H9 (cell line): ENCODE measurements at regions not wholly inside any gene's neighbourhood (a gene's known extent, or its start where the extent isn't known, plus 50 kb on each side); places are given as distances from the start of the nearest gene placed in this dataset.

Experiments
- DNase-seq: peaks from one replicate; pipeline ENCODE4 v3.0.0-alpha.2; 2017
- H2AFZ ChIP-seq: one replicate; pipeline ENCODE4 v1.6.1; 2013; ENCODE audit warnings: mild to moderate bottlenecking, low read length, control low read depth, moderate library complexity
- H2AK5ac ChIP-seq: 2 replicates; pipeline ENCODE4 v1.6.1; 2013; ENCODE audit warnings: low read length, control low read depth, mixed read lengths; ENCODE audit not compliant: insufficient read length
- H2BK120ac ChIP-seq: one replicate; pipeline ENCODE4 v1.6.1; 2013; ENCODE audit warnings: low read depth, mild to moderate bottlenecking, low read length, control low read depth, inconsistent platforms; ENCODE audit not compliant: poor library complexity, severe bottlenecking
- H2BK12ac ChIP-seq: 2 replicates; pipeline ENCODE4 v1.6.1; 2013; ENCODE audit warnings: low read length, control low read depth, mixed read lengths, low read depth; ENCODE audit not compliant: insufficient read length
- H2BK15ac ChIP-seq: 2 replicates; pipeline ENCODE4 v1.6.1; 2013; ENCODE audit warnings: low read depth, low read length, control low read depth
- H2BK20ac ChIP-seq: one replicate; pipeline ENCODE4 v1.6.1; 2013; ENCODE audit warnings: low read depth, mild to moderate bottlenecking, low read length, control low read depth, inconsistent platforms; ENCODE audit not compliant: poor library complexity, severe bottlenecking
- H2BK5ac ChIP-seq: 2 replicates; pipeline ENCODE4 v1.6.1; 2013; ENCODE audit warnings: low read length, control low read depth, mixed read lengths; ENCODE audit not compliant: insufficient read length
- H3K14ac ChIP-seq: 2 replicates; pipeline ENCODE4 v1.6.1; 2013; ENCODE audit warnings: low read length, control low read depth; ENCODE audit not compliant: insufficient read depth
- H3K18ac ChIP-seq: 2 replicates; pipeline ENCODE4 v1.6.1; 2013; ENCODE audit warnings: low read depth, mild to moderate bottlenecking, mixed read lengths, low read length, control low read depth; ENCODE audit not compliant: insufficient read length
- H3K23ac ChIP-seq: 2 replicates; pipeline ENCODE4 v1.6.1; 2013; ENCODE audit warnings: low read length, control low read depth, mixed read lengths, low read depth; ENCODE audit not compliant: insufficient read length
- H3K23me2 ChIP-seq: 2 replicates; pipeline ENCODE4 v1.6.1; 2013; ENCODE audit warnings: low read depth, mild to moderate bottlenecking, mixed read lengths, low read length, control low read depth; ENCODE audit not compliant: insufficient read length, poor library complexity, severe bottlenecking
- H3K27ac ChIP-seq: 2 replicates; pipeline ENCODE4 v1.5.1; 2013; ENCODE audit warnings: low read length, control low read depth, mixed read lengths, low read depth; ENCODE audit not compliant: insufficient read length
- H3K27me3 ChIP-seq: 2 replicates; pipeline ENCODE4 v1.6.1; 2013; ENCODE audit warnings: low read length, control low read depth, inconsistent platforms; ENCODE audit not compliant: insufficient read depth
- H3K4ac ChIP-seq: 2 replicates; pipeline ENCODE4 v1.6.1; 2013; ENCODE audit warnings: low read depth, mild to moderate bottlenecking, control low read depth, inconsistent platforms, low read length, moderate library complexity
- H3K4me1 ChIP-seq: 2 replicates; pipeline ENCODE4 v1.6.1; 2013; ENCODE audit warnings: low read length, control low read depth, inconsistent platforms; ENCODE audit not compliant: insufficient read depth
- H3K4me2 ChIP-seq: 2 replicates; pipeline ENCODE4 v1.6.1; 2013; ENCODE audit warnings: low read length, control low read depth, mixed read lengths; ENCODE audit not compliant: insufficient read length, insufficient read depth
- H3K56ac ChIP-seq: 2 replicates; pipeline ENCODE4 v1.6.1; 2013; ENCODE audit warnings: low read depth, mild to moderate bottlenecking, mixed read lengths, low read length, control low read depth; ENCODE audit not compliant: insufficient read length
- H3K79me1 ChIP-seq: 2 replicates; pipeline ENCODE4 v1.6.1; 2013; ENCODE audit warnings: low read depth, mild to moderate bottlenecking, moderate library complexity, low read length, control low read depth, inconsistent platforms; ENCODE audit not compliant: insufficient read depth, poor library complexity, severe bottlenecking
- H3K79me2 ChIP-seq: 2 replicates; pipeline ENCODE4 v1.6.1; 2013; ENCODE audit warnings: low read length, control low read depth, inconsistent platforms; ENCODE audit not compliant: insufficient read depth
- H3K9ac ChIP-seq: 2 replicates; pipeline ENCODE4 v1.6.1; 2013; ENCODE audit warnings: low read length, control low read depth, mixed read lengths; ENCODE audit not compliant: insufficient read length; ENCODE audit errors: extremely low read depth
- H3K9me3 ChIP-seq: one replicate; pipeline ENCODE4 v1.6.1; 2013; ENCODE audit warnings: low read depth, low read length, inconsistent platforms; ENCODE audit not compliant: control insufficient read depth
- H3T11ph ChIP-seq: one replicate; pipeline ENCODE4 v1.6.1; 2013; ENCODE audit warnings: mild to moderate bottlenecking, low read length, control low read depth, inconsistent platforms
- H4K20me1 ChIP-seq: one replicate; pipeline ENCODE4 v1.6.1; 2013; ENCODE audit not compliant: control insufficient read depth, insufficient read length, insufficient read depth
- H4K5ac ChIP-seq: 2 replicates; pipeline ENCODE4 v1.6.1; 2013; ENCODE audit warnings: low read depth, mild to moderate bottlenecking, mixed read lengths, low read length, control low read depth; ENCODE audit not compliant: insufficient read length
- H4K8ac ChIP-seq: replicated peaks from 2 replicates; pipeline ENCODE4 v1.6.1; 2013; ENCODE audit warnings: low read length, control low read depth, mixed read lengths, low read depth; ENCODE audit not compliant: insufficient read length
- H4K91ac ChIP-seq: 2 replicates; pipeline ENCODE4 v1.6.1; 2013; ENCODE audit warnings: low read depth, mild to moderate bottlenecking, moderate library complexity, mixed read lengths, low read length, control low read depth; ENCODE audit not compliant: insufficient read length
- H3K27ac Mint-ChIP-seq, 3 experiments: 2 replicates in 2 of 3; 3 replicates in 1 of 3; pipeline ENCODE4 v1.8.0; 2020 to 2021; ENCODE audit warnings: mixed read lengths in 3 of 3, mild to moderate bottlenecking in 1 of 3, moderate library complexity in 1 of 3
- H3K27me3 Mint-ChIP-seq: 2 replicates; pipeline ENCODE4 v1.8.0; 2021; ENCODE audit warnings: low read depth, mild to moderate bottlenecking, moderate library complexity, mixed read lengths
- H3K36me3 Mint-ChIP-seq, 3 experiments: 2 replicates in 2 of 3; 3 replicates in 1 of 3; pipeline ENCODE4 v1.8.0; 2020 to 2021; ENCODE audit warnings: low read depth in 3 of 3, mixed read lengths in 3 of 3; ENCODE audit not compliant: insufficient read depth in 1 of 3
- H3K4me1 Mint-ChIP-seq, 2 experiments: 2 replicates each; pipeline ENCODE4 v1.8.0; 2020; ENCODE audit warnings: mixed read lengths in 2 of 2
- H3K4me3 Mint-ChIP-seq, 2 experiments: 2 replicates in 1 of 2; 3 replicates in 1 of 2; pipeline ENCODE4 v1.8.0; 2020 to 2021; ENCODE audit warnings: mild to moderate bottlenecking in 2 of 2, mixed read lengths in 2 of 2, moderate library complexity in 1 of 2
- H3K9me3 Mint-ChIP-seq, 2 experiments: 2 replicates in 1 of 2; 3 replicates in 1 of 2; pipeline ENCODE4 v1.8.0; 2020; ENCODE audit warnings: mild to moderate bottlenecking in 2 of 2, mixed read lengths in 2 of 2, moderate library complexity in 1 of 2
- whole genome bisulfite sequencing: extraction: QIAGEN DNeasy Blood & Tissue Kit; methylation state at CpG from one replicate; pipeline ENCODE4 v1.1.7; 2013; ENCODE audit warnings: missing lambda C conversion rate, low lambda C conversion rate, mixed read lengths; ENCODE audit not compliant: insufficient read length; ENCODE audit errors: extremely low coverage; 5-methylcytosine and 5-hydroxymethylcytosine counted together
- TF ChIP-seq, protein P1 (sequence below): fragments of 200-600 bp; sonication (generic); conservative IDR thresholded peaks from 3 replicates; pipeline ENCODE4 v1.8.0; 2021; ENCODE audit warnings: antibody characterized with exemption, mild to moderate bottlenecking

DNA sequence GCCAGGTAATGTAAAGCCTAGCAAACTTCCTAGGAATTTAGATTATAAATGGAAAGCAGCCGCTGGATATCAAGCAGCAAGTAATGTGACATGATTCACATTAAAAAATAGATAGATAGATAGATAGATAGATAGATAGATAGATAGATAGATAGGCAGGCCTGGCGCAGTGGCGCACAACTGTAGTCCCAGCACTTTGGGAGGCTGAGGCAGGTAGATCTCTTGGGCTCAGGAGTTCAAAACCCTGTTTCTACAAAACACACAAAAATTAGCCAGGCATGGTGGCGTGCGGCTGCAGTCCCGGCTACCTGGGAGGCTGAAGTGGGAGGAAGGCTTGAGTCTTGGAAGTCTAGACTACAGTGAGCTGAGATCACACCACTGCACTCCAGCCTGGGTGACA, 236.9 kb downstream of the SLITRK6 start:
- no peaks in the 10 kb centered on the region for H3K36me3 Mint-ChIP-seq
- TF ChIP-seq, protein P1, sequence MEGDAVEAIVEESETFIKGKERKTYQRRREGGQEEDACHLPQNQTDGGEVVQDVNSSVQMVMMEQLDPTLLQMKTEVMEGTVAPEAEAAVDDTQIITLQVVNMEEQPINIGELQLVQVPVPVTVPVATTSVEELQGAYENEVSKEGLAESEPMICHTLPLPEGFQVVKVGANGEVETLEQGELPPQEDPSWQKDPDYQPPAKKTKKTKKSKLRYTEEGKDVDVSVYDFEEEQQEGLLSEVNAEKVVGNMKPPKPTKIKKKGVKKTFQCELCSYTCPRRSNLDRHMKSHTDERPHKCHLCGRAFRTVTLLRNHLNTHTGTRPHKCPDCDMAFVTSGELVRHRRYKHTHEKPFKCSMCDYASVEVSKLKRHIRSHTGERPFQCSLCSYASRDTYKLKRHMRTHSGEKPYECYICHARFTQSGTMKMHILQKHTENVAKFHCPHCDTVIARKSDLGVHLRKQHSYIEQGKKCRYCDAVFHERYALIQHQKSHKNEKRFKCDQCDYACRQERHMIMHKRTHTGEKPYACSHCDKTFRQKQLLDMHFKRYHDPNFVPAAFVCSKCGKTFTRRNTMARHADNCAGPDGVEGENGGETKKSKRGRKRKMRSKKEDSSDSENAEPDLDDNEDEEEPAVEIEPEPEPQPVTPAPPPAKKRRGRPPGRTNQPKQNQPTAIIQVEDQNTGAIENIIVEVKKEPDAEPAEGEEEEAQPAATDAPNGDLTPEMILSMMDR, result no peak
- no peak overlapping the region for H2AK5ac ChIP-seq
- no peak overlapping the region for H3K56ac ChIP-seq
- H4K8ac ChIP-seq, result no peak overlapping the region
- H3K9ac ChIP-seq, result no peak overlapping the region
- H3K27ac ChIP-seq, result no peak overlapping the region
- H3K18ac ChIP-seq, result no peak overlapping the region
- no peaks in the 10 kb centered on the region for H3K23me2 ChIP-seq
- H3K4me1 ChIP-seq, result no peaks in the 10 kb centered on the region
- no peak overlapping the region for H2BK15ac ChIP-seq
- H2BK20ac ChIP-seq, result no peak overlapping the region
- no CpG with 5 or more reads among the region's 6 CpGs for WGBS
- H3K4ac ChIP-seq, result no peak overlapping the region
- H3K14ac ChIP-seq, result no peak overlapping the region
- no peak overlapping the region for H2AFZ ChIP-seq
- no peak overlapping the region for H2BK12ac ChIP-seq
- no peak overlapping the region for H3T11ph ChIP-seq
- H3K9me3 ChIP-seq, result no peaks in the 10 kb centered on the region
- H4K91ac ChIP-seq, result no peak overlapping the region
- no peaks in the 10 kb centered on the region for H3K27me3 ChIP-seq
- H2BK5ac ChIP-seq, result no peak overlapping the region
- H2BK120ac ChIP-seq, result no peak overlapping the region
- H4K20me1 ChIP-seq, result no peaks in the 10 kb centered on the region
- no peak for DNase-seq
- peaks cover 15% of the 10 kb centered on the region in 2 experiments for H3K4me1 Mint-ChIP-seq
- H3K9me3 Mint-ChIP-seq, result no peaks in the 10 kb centered on the region
- no peaks in the 10 kb centered on the region for H3K27me3 Mint-ChIP-seq
- H3K4me3 Mint-ChIP-seq, result no peak overlapping the region
- no peak overlapping the region for H4K5ac ChIP-seq
- H3K4me2 ChIP-seq, result no peak overlapping the region
- no peak overlapping the region for H3K23ac ChIP-seq
- H3K27ac Mint-ChIP-seq, result 0 out of 7 replicates have a peak overlapping the region, but pooled peaks of 1 of the 3 experiments have one; percentile 3
- H3K79me1 ChIP-seq, result no peaks in the 10 kb centered on the region
- H3K79me2 ChIP-seq, result no peaks in the 10 kb centered on the region
